ENCODE measurements at regions not wholly inside any gene's neighbourhood (a gene's known extent, or its start where the extent isn't known, plus 50 kb on each side); places are given as distances from the start of the nearest gene placed in this dataset.

- Mint-ChIP-seq H3K27me3 (ENCODE audit: low read depth) (peaks cover 27% of the 10 kb centered on the region), H3K4me1 (peaks cover 18% of the 10 kb centered on the region)
Observed at GRCh38 chr4:165754664-165755063, 118.4 kb upstream of the TLL1 start.

GRCh38 chr4:165756836-165757235, 116.2 kb upstream of the TLL1 start:
- Mint-ChIP-seq H3K4me1 (peaks cover 18% of the 10 kb centered on the region), H3K4me3 (no peak overlapping the region), H3K27me3 (ENCODE audit: low read depth) (peaks cover 17% of the 10 kb centered on the region), H3K36me3 (no peaks in the 10 kb centered on the region), H3K9me3 (no peaks in the 10 kb centered on the region), H3K27ac (no peak overlapping the region)
- TF ChIP-seq CTCF (IDR thresholded peaks at IDR 0.05; ENCODE audit: unreplicated experiment), result no peak
- no peak for DNase-seq (ENCODE audit: low spot score in 2 of 2, unreplicated experiment in 2 of 2)

More at GRCh38 chr4:165754664-165755063, 118.4 kb upstream of the TLL1 start:
- no peak for DNase-seq (ENCODE audit: low spot score in 2 of 2, unreplicated experiment in 2 of 2)
- no peak for TF ChIP-seq CTCF (IDR thresholded peaks at IDR 0.05; ENCODE audit: unreplicated experiment)
- Mint-ChIP-seq H3K9me3 (peaks cover 2% of the 10 kb centered on the region), H3K4me3 (no peak overlapping the region), H3K27ac (no peak overlapping the region), H3K36me3 (no peaks in the 10 kb centered on the region)

- Mint-ChIP-seq H3K4me3 (no peak overlapping the region), H3K4me1 (peaks cover 18% of the 10 kb centered on the region), H3K36me3 (no peaks in the 10 kb centered on the region), H3K9me3 (no peaks in the 10 kb centered on the region), H3K27ac (no peak overlapping the region), H3K27me3 (ENCODE audit: low read depth) (peaks cover 14% of the 10 kb centered on the region)
- DNase-seq (ENCODE audit: low spot score in 2 of 2, unreplicated experiment in 2 of 2), result no peak
- no peak for TF ChIP-seq CTCF (IDR thresholded peaks at IDR 0.05; ENCODE audit: unreplicated experiment)
Observed at GRCh38 chr4:165757451-165757850, 115.6 kb upstream of the TLL1 start.

- H3K36me3 Mint-ChIP-seq, result no peaks in the 10 kb centered on the region
- no peak overlapping the region for H3K4me3 Mint-ChIP-seq
- H3K4me1 Mint-ChIP-seq, result peaks cover 18% of the 10 kb centered on the region
- H3K27ac Mint-ChIP-seq, result no peak overlapping the region
- DNase-seq (ENCODE audit: low spot score in 2 of 2, unreplicated experiment in 2 of 2), result no peak
- no peaks in the 10 kb centered on the region for H3K9me3 Mint-ChIP-seq
- peaks cover 14% of the 10 kb centered on the region for H3K27me3 Mint-ChIP-seq (ENCODE audit: low read depth)
- no peak for TF ChIP-seq CTCF (IDR thresholded peaks at IDR 0.05; ENCODE audit: unreplicated experiment)
Observed at GRCh38 chr4:165758086-165758485, 115.0 kb upstream of the TLL1 start.

- peaks cover 14% of the 10 kb centered on the region for H3K27me3 Mint-ChIP-seq (ENCODE audit: low read depth)
- H3K4me1 Mint-ChIP-seq, result peaks cover 20% of the 10 kb centered on the region
- H3K27ac Mint-ChIP-seq, result no peak overlapping the region
- H3K36me3 Mint-ChIP-seq, result no peaks in the 10 kb centered on the region
- no peaks in the 10 kb centered on the region for H3K9me3 Mint-ChIP-seq
- no peak for TF ChIP-seq CTCF (IDR thresholded peaks at IDR 0.05; ENCODE audit: unreplicated experiment)
- no peak overlapping the region for H3K4me3 Mint-ChIP-seq
- DNase-seq (ENCODE audit: low spot score in 2 of 2, unreplicated experiment in 2 of 2), result no peak
Observed at GRCh38 chr4:165760182-165760581, 112.9 kb upstream of the TLL1 start.

- no peaks in the 10 kb centered on the region for H3K36me3 Mint-ChIP-seq
- no peak for TF ChIP-seq CTCF (IDR thresholded peaks at IDR 0.05; ENCODE audit: unreplicated experiment)
- H3K27me3 Mint-ChIP-seq (ENCODE audit: low read depth), result peaks cover 12% of the 10 kb centered on the region
- no peak for DNase-seq (ENCODE audit: low spot score in 2 of 2, unreplicated experiment in 2 of 2)
- H3K9me3 Mint-ChIP-seq, result no peaks in the 10 kb centered on the region
- no peak overlapping the region for H3K27ac Mint-ChIP-seq
- H3K4me3 Mint-ChIP-seq, result no peak overlapping the region
- peaks cover 19% of the 10 kb centered on the region for H3K4me1 Mint-ChIP-seq
Observed at GRCh38 chr4:165761963-165762362, 111.1 kb upstream of the TLL1 start.
